ENCODE measurements at regions not wholly inside any gene's neighbourhood (a gene's known extent, or its start where the extent isn't known, plus 50 kb on each side); places are given as distances from the start of the nearest gene placed in this dataset.

GRCh38 chr20:60899320-60899719 lies 352.7 kb upstream of the CDH4 start:
- no peak overlapping the region for H2AFZ ChIP-seq (ENCODE audit: low read length)
- H3F3A ChIP-seq (ENCODE audit: low read length, unreplicated experiment): no peaks in the 10 kb centered on the region
- ChIA-PET POLR2A (ENCODE audit: unreplicated experiment) (no interaction called here), CTCF (no interaction called here)
- intact Hi-C loops (cut with micrococcal nuclease): no loop called here
- H3K4me2 ChIP-seq (ENCODE audit: low read length): no peak overlapping the region
- ATAC-seq (no peak), DNase-seq (no peak)
- no peak for TF ChIP-seq EZH2phosphoT487 (IDR thresholded peaks at IDR 0.05; ENCODE audit: borderline replicate concordance, low read length)
- no peak for TF ChIP-seq CTCF (conservative IDR thresholded peaks at IDR 0.05; ENCODE audit: low read depth, low read length)
- no peak for TF ChIP-seq EZH2 (IDR thresholded peaks at IDR 0.05; ENCODE audit: low read length, unreplicated experiment)
- H4K20me1 ChIP-seq (ENCODE audit: low read length): no peaks in the 10 kb centered on the region
- H3K27ac ChIP-seq (ENCODE audit: low read length): no peak overlapping the region
- no peaks in the 10 kb centered on the region for H3K36me3 ChIP-seq (ENCODE audit: low read depth, low read length)
- no peak overlapping the region for H3K9ac ChIP-seq (ENCODE audit: low read length)
- H3K9me2 ChIP-seq (replicated peaks; ENCODE audit: low read length): no peaks in the 10 kb centered on the region
- H3K4me3 ChIP-seq (ENCODE audit: low read length): no peak overlapping the region
- no peaks in the 10 kb centered on the region for H3K4me1 ChIP-seq (ENCODE audit: insufficient read depth, low read length)
- H3K27me3 ChIP-seq (ENCODE audit: low read length): no peaks in the 10 kb centered on the region
- peaks cover 25% of the 10 kb centered on the region; the same call in 1 of the 2 replicates for H3K9me3 ChIP-seq (ENCODE audit: low read length)
- no TSS peak for BruUV-seq (replicated peaks)
- no peaks in the 10 kb centered on the region for H3K79me2 ChIP-seq (ENCODE audit: low read length)

- H3K4me2 ChIP-seq (ENCODE audit: low read length): no peak overlapping the region
- H3K4me1 ChIP-seq (ENCODE audit: insufficient read depth, low read length): no peaks in the 10 kb centered on the region
- ATAC-seq: no peak
- TF ChIP-seq CTCF (conservative IDR thresholded peaks at IDR 0.05; ENCODE audit: low read depth, low read length): no peak
- no peak for TF ChIP-seq EZH2phosphoT487 (IDR thresholded peaks at IDR 0.05; ENCODE audit: borderline replicate concordance, low read length)
- no peak for TF ChIP-seq EZH2 (IDR thresholded peaks at IDR 0.05; ENCODE audit: low read length, unreplicated experiment)
- no TSS peak for BruUV-seq (replicated peaks)
- DNase-seq: no peak
- peaks cover 21% of the 10 kb centered on the region; the same call in 1 of the 2 replicates for H3K9me3 ChIP-seq (ENCODE audit: low read length)
- no peaks in the 10 kb centered on the region for H4K20me1 ChIP-seq (ENCODE audit: low read length)
- no peak overlapping the region for H3K4me3 ChIP-seq (ENCODE audit: low read length)
- intact Hi-C loops (cut with micrococcal nuclease): no loop called here
- no peaks in the 10 kb centered on the region for H3K79me2 ChIP-seq (ENCODE audit: low read length)
- no peaks in the 10 kb centered on the region for H3F3A ChIP-seq (ENCODE audit: low read length, unreplicated experiment)
- no peak overlapping the region for H3K9ac ChIP-seq (ENCODE audit: low read length)
- no peaks in the 10 kb centered on the region for H3K9me2 ChIP-seq (replicated peaks; ENCODE audit: low read length)
- CTCF ChIA-PET: no interaction called here
- POLR2A ChIA-PET (ENCODE audit: unreplicated experiment): no interaction called here
- H2AFZ ChIP-seq (ENCODE audit: low read length): no peak overlapping the region
- no peak overlapping the region for H3K27ac ChIP-seq (ENCODE audit: low read length)
- no peaks in the 10 kb centered on the region for H3K27me3 ChIP-seq (ENCODE audit: low read length)
- no peaks in the 10 kb centered on the region for H3K36me3 ChIP-seq (ENCODE audit: low read depth, low read length)
These were observed 351.4 kb upstream of the CDH4 start for GRCh38 chr20:60900618-60901017.

GRCh38 chr20:60901831-60902230 lies 350.2 kb upstream of the CDH4 start:
- no peak for TF ChIP-seq CTCF (conservative IDR thresholded peaks at IDR 0.05; ENCODE audit: low read depth, low read length)
- TF ChIP-seq EZH2 (IDR thresholded peaks at IDR 0.05; ENCODE audit: low read length, unreplicated experiment): no peak
- no peak for TF ChIP-seq EZH2phosphoT487 (IDR thresholded peaks at IDR 0.05; ENCODE audit: borderline replicate concordance, low read length)
- BruUV-seq (replicated peaks): no TSS peak
- H3F3A ChIP-seq (ENCODE audit: low read length, unreplicated experiment): no peaks in the 10 kb centered on the region
- ChIA-PET POLR2A (ENCODE audit: unreplicated experiment) (no interaction called here), CTCF (no interaction called here)
- H3K79me2 ChIP-seq (ENCODE audit: low read length): no peaks in the 10 kb centered on the region
- no peaks in the 10 kb centered on the region for H3K36me3 ChIP-seq (ENCODE audit: low read depth, low read length)
- H2AFZ ChIP-seq (ENCODE audit: low read length): no peak overlapping the region
- ATAC-seq (no peak), DNase-seq (no peak)
- no peak overlapping the region for H3K4me3 ChIP-seq (ENCODE audit: low read length)
- H3K9me2 ChIP-seq (replicated peaks; ENCODE audit: low read length): no peaks in the 10 kb centered on the region
- H3K4me2 ChIP-seq (ENCODE audit: low read length): no peak overlapping the region
- H4K20me1 ChIP-seq (ENCODE audit: low read length): no peaks in the 10 kb centered on the region
- H3K9ac ChIP-seq (ENCODE audit: low read length): no peak overlapping the region
- no peaks in the 10 kb centered on the region for H3K4me1 ChIP-seq (ENCODE audit: insufficient read depth, low read length)
- peaks cover 18% of the 10 kb centered on the region; the same call in 1 of the 2 replicates for H3K9me3 ChIP-seq (ENCODE audit: low read length)
- H3K27me3 ChIP-seq (ENCODE audit: low read length): no peaks in the 10 kb centered on the region
- intact Hi-C loops (cut with micrococcal nuclease): no loop called here
- H3K27ac ChIP-seq (ENCODE audit: low read length): no peak overlapping the region
